ENCODE measurements at regions not wholly inside any gene's neighbourhood (a gene's known extent, or its start where the extent isn't known, plus 50 kb on each side); places are given as distances from the start of the nearest gene placed in this dataset.

GRCh38 chr4:104795264-104795939 is 300.7 kb upstream of the CXXC4 start:
- no peak for DNase-seq (ENCODE audit: low read depth)

GRCh38 chr4:104811727-104812126 is 317.0 kb upstream of the CXXC4 start:
- DNase-seq (ENCODE audit: low read depth), result no peak

- DNase-seq (ENCODE audit: low read depth), result no peak
Observed at GRCh38 chr4:104815665-104816064, 321.0 kb upstream of the CXXC4 start.

- no peak for DNase-seq (ENCODE audit: low read depth)
Observed at GRCh38 chr4:104818579-104818978, 323.9 kb upstream of the CXXC4 start.

- DNase-seq (ENCODE audit: low read depth), result no peak
Observed at GRCh38 chr4:104826171-104826570, 320.5 kb upstream of the TET2 start.

GRCh38 chr4:104829761-104830160 is 316.9 kb upstream of the TET2 start:
- DNase-seq (ENCODE audit: low read depth), result no peak

GRCh38 chr4:104848597-104849225 is 298.0 kb upstream of the TET2 start:
- no peak for DNase-seq (ENCODE audit: low read depth)

GRCh38 chr4:104859601-104860237 is 287.0 kb upstream of the TET2 start:
- DNase-seq (ENCODE audit: low read depth), result no peak

- no peak for DNase-seq (ENCODE audit: low read depth)
Observed at GRCh38 chr4:104860238-104861123, 286.2 kb upstream of the TET2 start.

- DNase-seq (ENCODE audit: low read depth), result no peak
Observed at GRCh38 chr4:104866809-104867208, 279.9 kb upstream of the TET2 start.

GRCh38 chr4:104868533-104868932 is 278.1 kb upstream of the TET2 start:
- no peak for DNase-seq (ENCODE audit: low read depth)

GRCh38 chr4:104868958-104869357 is 277.7 kb upstream of the TET2 start:
- DNase-seq (ENCODE audit: low read depth), result no peak

- DNase-seq (ENCODE audit: low read depth), result no peak
Observed at GRCh38 chr4:104869831-104870230, 276.8 kb upstream of the TET2 start.

- DNase-seq (ENCODE audit: low read depth), result no peak
Observed at GRCh38 chr4:104870495-104871233, 276.0 kb upstream of the TET2 start.

GRCh38 chr4:104878936-104879335 is 267.7 kb upstream of the TET2 start:
- no peak for DNase-seq (ENCODE audit: low read depth)

GRCh38 chr4:104879367-104879766 is 267.3 kb upstream of the TET2 start:
- DNase-seq (ENCODE audit: low read depth), result no peak

- DNase-seq (ENCODE audit: low read depth), result no peak
Observed at GRCh38 chr4:104879854-104880253, 266.8 kb upstream of the TET2 start.

- DNase-seq (ENCODE audit: low read depth), result no peak
Observed at GRCh38 chr4:104881136-104881886, 265.4 kb upstream of the TET2 start.

GRCh38 chr4:104890598-104891275 is 255.9 kb upstream of the TET2 start:
- no peak for DNase-seq (ENCODE audit: low read depth)

All from activated T-helper 1 cell treated with Interleukin-2 at 50 U/mL for 16 hours (primary cell).